CD4-positive, alpha-beta T cell treated with Interleukin-2 at 100 ng/mL for 4 hours (primary cell): ENCODE measurements at regions not wholly inside any gene's neighbourhood (a gene's known extent, or its start where the extent isn't known, plus 50 kb on each side); places are given as distances from the start of the nearest gene placed in this dataset.

Experiments
- DNase-seq: peaks from one replicate; pipeline ENCODE4 v3.0.0-alpha.2; 2020; ENCODE audit warnings: low spot score

GRCh38 chr17:77838748-77839697 is 119.5 kb upstream of the TNRC6C start:
- DNase-seq = no peak

GRCh38 chr17:77839698-77840512 is 118.6 kb upstream of the TNRC6C start:
- DNase-seq = no peak

- no peak for DNase-seq
Observed at GRCh38 chr17:77840513-77841165, 117.9 kb upstream of the TNRC6C start.

DNA sequence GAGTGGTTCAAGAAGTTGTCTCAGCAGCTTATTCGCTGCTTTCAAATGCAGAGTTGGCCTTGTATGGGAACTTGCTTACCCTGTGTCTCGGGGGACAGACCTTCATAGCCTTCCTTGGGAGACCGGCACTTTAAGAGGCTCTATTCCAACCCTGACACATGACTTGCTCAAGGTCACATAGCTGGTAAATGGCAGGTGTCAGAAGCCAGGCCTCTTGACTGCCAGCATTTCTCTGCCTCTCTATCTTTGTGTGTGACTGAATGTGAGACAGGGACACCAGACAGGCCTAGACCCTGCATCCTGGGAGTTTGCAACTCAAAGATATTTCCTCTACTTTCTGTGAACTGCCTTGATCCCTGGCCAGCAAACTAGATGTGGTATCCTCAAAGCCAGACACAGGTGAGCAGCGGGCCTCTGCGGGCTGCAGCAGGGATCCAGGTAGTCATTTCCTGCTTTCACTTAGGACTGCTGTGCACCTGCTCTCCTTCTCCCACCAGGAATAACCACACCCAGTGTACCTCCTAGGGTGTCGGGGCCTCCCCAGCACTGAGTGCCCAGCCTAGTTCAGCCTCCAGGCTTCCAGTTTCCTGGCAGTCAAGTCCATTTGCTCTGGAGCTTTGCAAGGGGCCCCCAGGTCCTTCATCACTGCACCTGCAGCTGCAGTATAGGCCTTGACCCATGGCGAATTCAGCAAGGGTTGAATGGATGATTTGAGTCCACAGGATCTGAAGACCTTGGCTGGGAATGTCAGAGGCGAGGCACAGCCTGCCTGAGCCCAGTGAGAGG is 116.6 kb upstream of the TNRC6C start:
- DNase-seq = no peak

- no peak for DNase-seq
Observed at GRCh38 chr17:77842528-77843147, 115.9 kb upstream of the TNRC6C start.

DNA sequence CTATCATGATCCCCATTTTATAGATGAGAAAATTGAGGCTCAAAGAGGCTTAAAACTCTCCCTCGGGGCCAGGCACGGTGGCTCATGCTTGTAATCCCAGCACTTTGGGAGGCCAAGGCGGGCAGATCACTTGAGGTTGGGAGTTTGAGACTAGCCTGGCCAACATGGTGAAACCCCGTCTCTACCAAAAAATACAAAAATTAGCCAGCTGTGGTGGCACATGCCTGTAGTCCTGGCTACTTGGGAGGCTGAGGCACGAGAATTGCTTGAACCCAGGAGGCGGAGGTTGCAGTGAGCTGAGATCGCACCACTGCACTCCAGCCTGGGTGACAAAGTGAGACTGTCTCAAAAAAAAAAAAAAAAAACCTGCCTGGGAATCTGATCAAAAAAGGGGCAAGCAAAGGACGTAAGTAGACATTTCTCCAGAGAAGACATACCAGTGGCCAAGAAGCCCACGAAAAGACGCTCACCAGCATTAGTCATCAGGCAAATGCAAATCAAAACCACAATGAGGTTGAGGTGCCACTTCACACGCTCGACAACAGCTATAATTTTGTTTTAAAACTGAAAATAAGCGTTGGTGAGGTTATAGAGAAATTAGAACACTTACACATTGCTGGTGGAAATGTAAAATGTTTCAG is 115.1 kb upstream of the TNRC6C start:
- DNase-seq = peak; percentile 86

DNA sequence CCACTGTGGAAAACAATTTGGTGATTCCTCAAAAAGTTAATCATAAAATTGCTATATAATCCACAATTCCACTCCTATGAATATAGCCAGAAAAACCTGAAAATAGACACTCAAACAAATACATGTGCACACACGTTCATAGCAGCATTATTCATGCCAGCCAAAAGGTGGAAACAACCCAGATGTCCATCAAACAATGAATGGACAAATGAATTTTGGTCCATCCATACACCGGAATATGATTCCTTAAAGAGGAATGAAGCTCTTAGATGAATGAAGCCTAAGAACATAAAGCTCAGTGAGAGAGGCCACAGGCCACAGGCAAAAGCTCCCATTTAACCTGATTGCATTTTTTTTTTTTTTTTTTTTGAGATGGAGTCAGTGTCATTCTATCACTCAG is 114.6 kb upstream of the TNRC6C start:
- DNase-seq = no peak

DNA sequence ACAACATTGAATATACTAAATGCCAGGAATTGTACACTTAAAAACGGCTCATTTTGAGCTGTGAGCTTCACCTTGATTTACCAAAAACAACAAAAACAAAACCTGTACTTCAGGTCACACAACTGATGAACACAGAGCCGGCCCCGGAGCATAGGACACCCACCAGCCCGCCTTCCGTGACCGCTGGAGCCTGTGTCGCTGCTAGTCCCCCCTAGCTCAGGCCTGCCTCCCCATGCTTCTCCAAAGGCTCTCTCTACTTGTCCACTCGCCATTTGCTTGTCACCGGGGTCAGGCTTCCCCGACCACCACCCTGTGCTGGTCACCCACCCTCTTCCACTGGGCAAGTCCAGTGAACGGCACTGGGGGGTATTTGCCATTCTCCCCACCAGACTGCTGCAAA is 113.8 kb upstream of the TNRC6C start:
- DNase-seq = no peak

GRCh38 chr17:77845541-77846225 is 112.8 kb upstream of the TNRC6C start:
- no peak for DNase-seq

- no peak for DNase-seq
Observed at GRCh38 chr17:77846531-77847085, 111.9 kb upstream of the TNRC6C start.

GRCh38 chr17:77847221-77848085 is 111.0 kb upstream of the TNRC6C start:
- no peak for DNase-seq

GRCh38 chr17:77848257-77848656 is 110.2 kb upstream of the TNRC6C start:
- DNase-seq = no peak

DNA sequence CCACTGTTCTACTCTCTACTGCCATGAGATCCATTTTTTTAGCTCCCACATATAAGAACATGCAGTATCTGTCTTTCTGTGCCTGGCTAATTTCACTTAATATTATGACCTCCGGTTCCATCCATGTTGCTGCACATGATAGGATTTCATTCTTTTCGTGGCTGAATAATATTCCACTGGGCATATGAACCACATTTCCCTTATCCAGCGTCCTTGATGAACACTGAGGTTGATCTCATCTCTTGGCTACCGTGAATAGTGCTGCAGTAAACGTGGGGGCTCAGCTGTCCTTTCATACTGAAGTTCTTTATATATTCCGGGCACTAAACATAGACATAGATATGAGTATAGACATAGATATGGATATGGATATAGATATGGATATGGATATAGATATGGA is 109.3 kb upstream of the TNRC6C start:
- no peak for DNase-seq

DNA sequence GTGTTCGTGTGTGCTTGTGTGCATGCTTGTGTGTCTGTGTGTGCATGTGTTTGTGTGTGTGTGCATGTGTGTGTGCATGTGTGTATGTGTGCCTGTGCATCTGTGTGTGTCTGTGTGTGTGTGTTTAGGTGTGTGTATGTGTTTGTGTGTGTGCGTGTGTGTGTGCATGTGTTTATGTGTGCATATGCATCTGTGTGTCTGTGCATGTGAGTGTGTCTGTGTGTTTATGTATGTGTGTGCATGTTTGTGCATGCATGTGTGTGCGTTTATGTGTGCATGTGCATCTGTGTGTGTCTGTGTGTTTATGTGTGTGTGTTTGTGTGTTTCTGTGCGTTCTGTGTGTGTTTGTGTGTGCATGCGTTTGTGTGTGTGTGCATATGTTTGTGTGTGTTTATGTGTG is 106.6 kb upstream of the TNRC6C start:
- DNase-seq = no peak

DNA sequence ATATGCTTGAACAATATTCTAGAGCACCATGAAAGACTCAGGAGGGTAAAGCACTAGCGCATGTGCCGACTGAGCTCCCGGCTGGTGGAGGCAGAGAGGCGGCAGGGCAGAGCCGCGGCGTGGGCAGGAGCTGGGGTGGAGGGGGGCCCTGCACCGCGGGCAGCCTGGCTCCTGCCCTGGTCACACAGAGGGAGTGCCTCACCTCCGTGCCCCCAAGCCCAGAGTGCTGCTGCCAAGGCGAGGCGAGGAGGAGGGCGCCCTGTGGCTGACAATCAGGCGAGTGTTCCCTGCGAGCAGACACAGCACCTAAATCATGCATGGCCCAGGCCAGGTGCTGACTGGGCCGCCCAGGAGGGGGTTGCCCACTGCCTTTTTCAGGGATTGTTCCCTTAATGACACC is 105.8 kb upstream of the TNRC6C start:
- DNase-seq = no peak

- DNase-seq = no peak
Observed at GRCh38 chr17:77853191-77853977, 105.1 kb upstream of the TNRC6C start.

DNA sequence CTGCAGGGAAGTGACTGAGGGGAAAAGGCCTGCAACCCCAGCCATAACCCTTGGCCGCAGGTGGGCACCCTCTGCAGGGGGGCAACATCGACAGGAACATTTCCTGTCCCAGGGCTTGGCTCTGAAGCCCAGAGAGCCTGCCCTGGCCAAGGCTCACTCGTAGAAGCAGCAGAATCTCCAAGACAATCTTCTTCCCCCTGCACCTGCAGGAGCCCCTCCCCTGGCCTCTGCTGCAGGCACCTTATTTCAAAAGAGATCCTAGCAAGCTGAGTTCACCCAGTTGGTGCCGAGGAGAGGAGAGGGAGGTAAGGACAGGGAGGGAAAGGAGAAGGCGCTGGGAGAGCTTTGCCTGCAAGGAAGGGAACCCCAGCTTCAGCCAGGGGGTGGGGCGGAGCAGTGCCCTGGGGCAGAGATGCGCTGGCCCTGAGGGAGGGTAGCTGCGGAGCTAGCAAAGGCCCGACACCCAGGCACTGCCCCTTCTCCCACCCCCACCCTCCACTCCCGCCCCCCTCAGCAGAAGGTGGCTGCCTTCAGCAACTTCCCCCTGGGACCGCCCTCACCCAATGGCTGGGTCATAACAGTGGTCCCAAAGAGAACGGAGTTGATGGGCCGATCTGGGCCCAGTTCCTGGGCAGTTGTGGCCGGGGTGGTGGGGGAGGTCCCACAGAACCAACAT is 104.3 kb upstream of the TNRC6C start:
- no peak for DNase-seq
